ENCODE measurements at regions not wholly inside any gene's neighbourhood (a gene's known extent, or its start where the extent isn't known, plus 50 kb on each side); places are given as distances from the start of the nearest gene placed in this dataset.

DNA sequence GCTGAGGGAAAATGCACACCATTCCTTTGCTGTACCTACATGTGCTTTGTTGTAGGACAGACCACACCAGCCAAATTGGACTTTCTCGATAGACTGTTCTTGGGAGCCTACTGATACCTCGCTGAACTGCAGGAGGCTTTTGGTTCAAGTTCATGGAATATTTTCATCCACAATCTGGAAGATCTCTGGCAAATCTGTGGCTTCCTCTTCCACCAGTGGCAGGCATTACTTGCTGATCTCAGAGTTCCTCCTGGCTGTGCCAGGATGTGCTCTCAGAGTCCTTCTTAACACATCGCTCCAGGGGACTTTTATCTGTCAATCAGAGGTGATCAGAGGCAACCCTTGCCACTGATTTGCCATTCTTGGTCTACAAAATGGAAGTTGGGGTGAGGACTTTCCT lies 87.7 kb downstream of the PTGR3 start:
- intact Hi-C loops (cut with DNase I): no loop called here
- H3K27me3 ChIP-seq: no peaks in the 10 kb centered on the region
- H3K27ac ChIP-seq: no peak overlapping the region
- no peaks in the 10 kb centered on the region for H3K4me1 ChIP-seq
- 89 to 90% methylated on average over 3 of the region's 3 CpGs for WGBS, 2 donors
- H3K36me3 ChIP-seq: no peaks in the 10 kb centered on the region
- no peak overlapping the region for H3K4me3 ChIP-seq (replicated peaks in 1 of 3)
- no peaks in the 10 kb centered on the region for H3K9me3 ChIP-seq
- no peak for DNase-seq
- TF ChIP-seq CTCF (IDR thresholded peaks at IDR 0.05) (no peak), POLR2A (IDR thresholded peaks at IDR 0.05) (no peak)

DNA sequence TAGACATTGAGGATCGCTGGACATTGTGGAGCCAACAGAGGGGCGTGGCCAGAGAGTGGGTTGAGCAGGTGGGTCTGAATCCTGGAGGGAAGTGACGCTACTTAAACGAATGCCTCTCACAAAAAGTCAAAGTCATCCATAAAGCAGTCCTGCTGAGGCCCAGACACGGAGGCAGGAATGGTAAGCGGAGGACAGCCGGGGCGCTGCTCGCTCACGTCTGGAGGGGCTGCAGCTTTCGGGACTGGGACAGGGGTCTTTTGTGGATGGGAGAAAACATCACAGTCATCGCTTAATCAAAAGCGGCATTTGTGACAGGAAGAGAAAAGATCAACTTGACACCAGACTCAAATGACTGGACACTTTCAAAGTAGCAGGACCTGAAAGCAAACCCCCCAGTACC lies 88.4 kb downstream of the PTGR3 start:
- H3K9me3 ChIP-seq: no peaks in the 10 kb centered on the region
- intact Hi-C loops (cut with DNase I): no loop called here
- no peak for DNase-seq
- WGBS, 2 donors: 88 to 92% methylated on average over 13 of the region's 13 CpGs
- no peaks in the 10 kb centered on the region for H3K4me1 ChIP-seq
- no peak overlapping the region for H3K4me3 ChIP-seq (replicated peaks in 1 of 3)
- no peaks in the 10 kb centered on the region for H3K27me3 ChIP-seq
- H3K36me3 ChIP-seq: no peaks in the 10 kb centered on the region
- TF ChIP-seq POLR2A (IDR thresholded peaks at IDR 0.05) (no peak), CTCF (IDR thresholded peaks at IDR 0.05) (no peak)
- no peak overlapping the region for H3K27ac ChIP-seq

- no peaks in the 10 kb centered on the region for H3K9me3 ChIP-seq
- no peak overlapping the region for H3K27ac ChIP-seq
- intact Hi-C loops (cut with DNase I): no loop called here
- WGBS, 2 donors: 98% methylated on average over 5 of the region's 5 CpGs
- no peaks in the 10 kb centered on the region for H3K27me3 ChIP-seq
- no peak overlapping the region for H3K4me3 ChIP-seq (replicated peaks in 1 of 3)
- no peaks in the 10 kb centered on the region for H3K4me1 ChIP-seq
- H3K36me3 ChIP-seq: no peaks in the 10 kb centered on the region
- no peak for TF ChIP-seq CTCF (IDR thresholded peaks at IDR 0.05)
- no peak for DNase-seq
Observed at GRCh38 chr18:75116809-75117208, 92.1 kb downstream of the PTGR3 start.

DNA sequence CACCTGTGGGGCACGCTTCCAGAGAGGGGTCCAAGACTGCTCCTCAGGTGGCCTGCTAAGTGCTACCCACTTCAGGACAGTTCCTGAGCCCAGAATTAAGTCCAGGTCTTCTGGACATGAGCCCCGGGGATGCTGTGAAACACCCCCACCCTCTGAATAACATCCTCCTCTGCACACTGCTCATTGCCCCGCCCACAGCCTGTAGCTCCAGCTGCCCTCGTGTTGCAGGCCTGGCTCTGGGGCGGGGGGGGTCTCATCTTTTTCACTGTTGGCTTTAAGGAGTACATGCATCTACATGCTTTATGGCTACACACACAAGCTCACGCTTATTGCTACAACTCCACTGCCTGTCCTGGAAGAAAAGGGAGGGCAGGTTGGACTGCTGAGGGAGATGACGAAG lies 92.8 kb downstream of the PTGR3 start:
- TF ChIP-seq POLR2A (IDR thresholded peaks at IDR 0.05) (no peak), CTCF (IDR thresholded peaks at IDR 0.05) (no peak)
- DNase-seq: no peak
- Histone ChIP-seq H3K4me1 (no peaks in the 10 kb centered on the region), H3K36me3 (no peaks in the 10 kb centered on the region), H3K4me3 (replicated peaks in 1 of 3) (no peak overlapping the region), H3K27me3 (no peaks in the 10 kb centered on the region), H3K27ac (no peak overlapping the region), H3K9me3 (no peaks in the 10 kb centered on the region)
- intact Hi-C loops (cut with DNase I): no loop called here
- 40 to 68% methylated on average over 3 to 7 of the region's 7 CpGs for WGBS, 2 donors

DNA sequence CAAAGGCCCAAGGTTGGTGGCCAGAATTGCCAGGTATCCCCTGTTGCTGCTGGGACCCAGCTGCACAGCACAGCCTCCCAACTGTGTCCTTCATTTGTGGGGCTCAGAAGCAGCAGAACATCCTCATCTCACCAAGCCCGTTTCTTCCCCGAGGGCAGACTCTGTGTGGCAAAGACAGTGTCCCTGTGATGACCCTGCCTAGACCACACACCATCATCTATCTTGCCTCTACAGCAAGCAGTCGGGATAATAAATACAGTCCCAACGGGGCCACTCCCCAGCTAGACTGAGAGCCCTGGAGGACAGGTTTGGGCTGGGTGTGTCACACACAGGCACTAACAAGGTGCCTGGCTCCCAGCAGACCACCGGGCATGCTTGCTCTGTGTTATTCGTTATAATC lies 93.4 kb downstream of the PTGR3 start:
- no peaks in the 10 kb centered on the region for H3K4me1 ChIP-seq
- DNase-seq: no peak
- intact Hi-C loops (cut with DNase I): no loop called here
- no peaks in the 10 kb centered on the region for H3K27me3 ChIP-seq
- 68 to 71% methylated on average over 6 of the region's 6 CpGs for WGBS, 2 donors
- no peak overlapping the region for H3K4me3 ChIP-seq (replicated peaks in 1 of 3)
- no peaks in the 10 kb centered on the region for H3K36me3 ChIP-seq
- H3K27ac ChIP-seq: no peak overlapping the region
- TF ChIP-seq CTCF (IDR thresholded peaks at IDR 0.05): no peak
- no peak for TF ChIP-seq POLR2A (IDR thresholded peaks at IDR 0.05)
- no peaks in the 10 kb centered on the region for H3K9me3 ChIP-seq
